CD1c-positive myeloid dendritic cell (primary cell): ENCODE measurements at regions not wholly inside any gene's neighbourhood (a gene's known extent, or its start where the extent isn't known, plus 50 kb on each side); places are given as distances from the start of the nearest gene placed in this dataset.
"Not testable (repeated sequence)": the region's sequence is repeated elsewhere in the genome, so short reads cannot be mapped to it uniquely, and the experiment has no call there.

Source experiments
- DNase-seq: peaks from one replicate; pipeline ENCODE4 v3.0.0-alpha.2; 2016; ENCODE audit errors: extremely low spot score

GRCh38 chrX:87236830-87237440 lies 280.7 kb upstream of the KLHL4 start:
- DNase-seq = no peak

GRCh38 chrX:87265518-87265917 lies 252.1 kb upstream of the KLHL4 start:
- DNase-seq = no peak

- DNase-seq = no peak
Observed at GRCh38 chrX:87272491-87272890, 245.1 kb upstream of the KLHL4 start.

GRCh38 chrX:87299563-87300160 lies 217.9 kb upstream of the KLHL4 start:
- DNase-seq = peak; percentile 7

GRCh38 chrX:87310780-87311179 lies 206.8 kb upstream of the KLHL4 start:
- DNase-seq = no peak

GRCh38 chrX:87327267-87327666 lies 190.3 kb upstream of the KLHL4 start:
- no peak for DNase-seq

GRCh38 chrX:87337267-87337666 lies 180.3 kb upstream of the KLHL4 start:
- no peak for DNase-seq

GRCh38 chrX:87338510-87338909 lies 179.1 kb upstream of the KLHL4 start:
- peak; percentile 10 for DNase-seq

GRCh38 chrX:87370865-87371264 lies 146.7 kb upstream of the KLHL4 start:
- no peak for DNase-seq

GRCh38 chrX:87374324-87374723 lies 143.3 kb upstream of the KLHL4 start:
- no peak for DNase-seq

GRCh38 chrX:87376896-87377295 lies 140.7 kb upstream of the KLHL4 start:
- DNase-seq = no peak

GRCh38 chrX:87388381-87388780 lies 129.2 kb upstream of the KLHL4 start:
- DNase-seq = no peak

GRCh38 chrX:87391742-87392141 lies 125.9 kb upstream of the KLHL4 start:
- DNase-seq = no peak

GRCh38 chrX:87392369-87392768 lies 125.2 kb upstream of the KLHL4 start:
- no peak for DNase-seq

GRCh38 chrX:87397103-87397886 lies 120.3 kb upstream of the KLHL4 start:
- DNase-seq = no peak

GRCh38 chrX:87402256-87402655 lies 115.3 kb upstream of the KLHL4 start:
- no peak for DNase-seq

GRCh38 chrX:87403551-87403950 lies 114.1 kb upstream of the KLHL4 start:
- DNase-seq = no peak

- peak; percentile 48 for DNase-seq
Observed at GRCh38 chrX:87409113-87409841, 108.3 kb upstream of the KLHL4 start.

GRCh38 chrX:87425618-87426017 lies 92.0 kb upstream of the KLHL4 start:
- no peak for DNase-seq

GRCh38 chrX:87434618-87435017 lies 83.0 kb upstream of the KLHL4 start:
- no peak for DNase-seq

GRCh38 chrX:87448613-87449012 lies 69.0 kb upstream of the KLHL4 start:
- DNase-seq = not testable (repeated sequence)

GRCh38 chrX:87465757-87466156 lies 51.8 kb upstream of the KLHL4 start:
- DNase-seq = not testable (repeated sequence)
